ENCODE measurements at regions not wholly inside any gene's neighbourhood (a gene's known extent, or its start where the extent isn't known, plus 50 kb on each side); places are given as distances from the start of the nearest gene placed in this dataset.

GRCh38 chr12:45590646-45591045, 138.9 kb upstream of the ARID2 start:
- no peak for DNase-seq

- DNase-seq = no peak
These were observed 137.9 kb upstream of the ARID2 start for GRCh38 chr12:45591635-45592034.

GRCh38 chr12:45596366-45596765, 133.1 kb upstream of the ARID2 start:
- DNase-seq = no peak

DNA sequence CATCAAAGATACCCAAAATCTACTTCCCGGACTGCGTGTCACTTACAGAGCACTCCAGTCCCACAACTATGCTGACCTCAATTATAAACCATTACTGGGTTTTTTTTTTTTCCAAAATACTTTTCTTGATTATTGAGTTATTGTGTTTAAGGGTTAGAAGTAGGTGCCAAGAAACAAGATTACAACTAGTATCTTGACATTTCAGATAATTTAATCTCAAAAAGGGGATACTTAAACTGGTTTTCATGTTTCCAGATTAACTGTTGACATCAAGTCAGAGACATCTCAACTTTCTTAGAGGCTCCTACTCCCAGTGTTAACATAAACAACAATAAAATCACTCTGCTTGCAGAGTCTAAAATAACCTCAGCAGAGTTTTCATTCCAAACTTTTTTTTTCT, 131.2 kb upstream of the ARID2 start:
- DNase-seq = no peak

- DNase-seq = no peak
These were observed 130.7 kb upstream of the ARID2 start for GRCh38 chr12:45598761-45599160.

- DNase-seq = no peak
These were observed 130.3 kb upstream of the ARID2 start for GRCh38 chr12:45599196-45599595.

DNA sequence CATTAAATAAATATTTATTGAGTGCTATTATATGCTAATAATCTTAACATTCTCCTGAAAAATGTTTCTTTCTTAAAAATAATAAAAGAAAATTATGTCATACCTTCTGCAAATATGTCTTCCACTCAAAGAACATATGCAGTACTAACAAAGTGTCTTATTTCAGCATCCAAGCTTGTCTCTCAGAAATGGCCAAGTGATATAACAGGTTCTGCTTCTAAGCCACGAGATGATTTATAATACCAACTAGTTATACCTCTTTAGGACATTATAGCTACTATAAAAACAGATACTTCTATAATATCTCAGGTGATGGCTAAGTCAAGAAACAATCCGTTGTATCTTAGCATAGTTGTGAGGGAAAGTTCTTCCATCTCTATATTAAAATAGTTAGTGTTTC, 128.1 kb upstream of the ARID2 start:
- no peak for DNase-seq

DNA sequence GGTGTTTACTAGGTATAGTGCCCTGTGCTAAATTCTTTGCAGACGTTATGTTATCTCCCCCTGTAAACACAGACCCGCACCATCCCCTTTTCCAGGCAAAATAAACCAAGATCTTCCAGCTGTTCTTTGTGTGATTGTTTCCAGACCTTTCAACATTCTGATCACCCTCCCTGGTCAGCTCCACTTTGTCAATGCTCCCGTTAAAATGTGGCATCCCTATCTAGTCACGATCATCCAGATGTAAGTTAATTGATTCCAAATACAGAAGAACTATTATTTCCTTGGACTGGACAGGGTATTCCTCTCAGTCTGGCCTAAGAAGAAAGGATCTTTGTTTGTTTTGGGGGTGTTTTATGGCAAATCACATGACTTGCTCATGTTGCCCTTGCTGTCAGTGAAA, 127.6 kb upstream of the ARID2 start:
- no peak for DNase-seq

DNA sequence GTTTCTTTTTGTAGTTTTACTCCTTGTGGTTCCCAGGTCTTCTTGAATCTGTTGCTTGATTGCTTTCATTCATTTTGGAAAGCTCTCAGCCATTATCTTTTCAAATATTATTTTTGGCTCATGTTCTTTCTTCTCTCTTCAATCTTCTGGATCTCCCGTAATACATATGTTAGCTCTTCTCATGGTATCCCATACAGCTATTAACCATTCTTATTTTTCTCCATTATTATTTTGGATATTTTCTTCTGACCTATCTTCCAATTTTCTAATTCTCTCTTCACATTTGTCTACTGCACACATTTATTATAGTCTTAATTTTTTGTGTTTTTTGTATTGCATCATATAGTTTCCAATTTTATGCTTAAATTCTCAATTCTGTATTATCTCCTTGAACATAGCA, 123.9 kb upstream of the ARID2 start:
- no peak for DNase-seq

- no peak for DNase-seq
These were observed 118.4 kb upstream of the ARID2 start for GRCh38 chr12:45611061-45611460.

DNA sequence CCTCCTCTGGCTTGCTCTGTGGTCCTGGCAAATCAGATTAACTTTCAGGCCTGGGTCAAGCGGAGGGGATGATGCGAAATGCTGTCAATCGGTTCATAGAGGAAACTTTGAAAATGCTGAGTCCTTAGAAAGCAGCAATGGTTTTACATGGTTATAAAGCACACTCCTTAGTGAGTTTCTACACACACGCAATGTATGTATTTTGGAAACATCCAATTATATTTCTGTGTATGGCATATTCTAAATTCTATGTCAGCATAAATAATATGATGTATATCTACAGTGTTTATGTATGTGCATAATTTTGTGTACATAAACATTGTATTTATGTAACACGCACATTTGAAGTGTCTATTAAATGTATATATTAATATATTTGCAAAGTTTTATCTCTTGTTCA, 118.0 kb upstream of the ARID2 start:
- no peak for DNase-seq

GRCh38 chr12:45612044-45612794, 117.3 kb upstream of the ARID2 start:
- DNase-seq = no peak

- no peak for DNase-seq
These were observed 116.2 kb upstream of the ARID2 start for GRCh38 chr12:45613296-45613695.

DNA sequence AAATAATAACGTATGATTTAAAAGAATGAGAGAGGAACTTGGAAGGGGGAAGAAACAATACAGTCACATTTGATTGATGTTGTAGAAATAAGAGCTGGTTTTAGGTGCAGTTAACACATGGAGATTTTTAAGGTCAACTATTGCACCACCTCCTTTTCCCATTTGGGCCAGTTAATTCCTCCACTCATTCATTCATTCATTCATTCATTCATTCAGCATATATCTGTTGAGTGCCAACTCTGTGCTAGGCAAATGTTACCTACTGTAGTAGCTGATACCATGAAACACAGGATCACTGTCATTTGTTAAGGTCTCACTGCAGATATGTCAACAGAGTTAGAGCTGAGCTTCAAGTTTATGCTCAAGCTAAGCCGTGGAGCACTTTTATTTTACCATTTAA, 115.7 kb upstream of the ARID2 start:
- no peak for DNase-seq

- DNase-seq = no peak
These were observed 114.2 kb upstream of the ARID2 start for GRCh38 chr12:45615268-45615667.

DNA sequence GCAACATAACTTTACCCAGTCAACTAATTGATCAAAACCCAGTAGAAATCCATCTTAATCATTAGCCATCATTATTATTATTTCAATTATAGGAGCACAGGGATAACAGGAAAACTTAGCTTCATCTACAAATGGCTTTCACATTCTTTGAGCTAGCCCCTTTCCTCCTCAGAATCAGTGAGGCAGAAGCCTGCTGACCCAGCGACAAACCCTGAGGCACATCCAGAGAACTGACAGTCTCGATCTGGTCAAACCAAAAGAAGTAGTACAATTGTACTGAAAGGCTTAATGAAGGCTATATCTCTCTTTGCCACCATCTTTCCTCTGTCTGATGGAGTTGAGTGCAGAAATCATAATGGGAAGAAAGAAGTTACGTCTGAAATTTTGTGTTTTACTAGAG, 109.8 kb upstream of the ARID2 start:
- DNase-seq = no peak

GRCh38 chr12:45621703-45622102, 107.8 kb upstream of the ARID2 start:
- no peak for DNase-seq

GRCh38 chr12:45622210-45622937, 107.1 kb upstream of the ARID2 start:
- no peak for DNase-seq

- no peak for DNase-seq
These were observed 106.3 kb upstream of the ARID2 start for GRCh38 chr12:45623221-45623620.

- DNase-seq = no peak
These were observed 105.6 kb upstream of the ARID2 start for GRCh38 chr12:45623940-45624339.

GRCh38 chr12:45626965-45627364, 102.5 kb upstream of the ARID2 start:
- DNase-seq = no peak

- no peak for DNase-seq
These were observed 102.0 kb upstream of the ARID2 start for GRCh38 chr12:45627407-45628069.

- DNase-seq = no peak
These were observed 100.2 kb upstream of the ARID2 start for GRCh38 chr12:45629292-45629691.

- DNase-seq = no peak
These were observed 95.8 kb upstream of the ARID2 start for GRCh38 chr12:45633733-45634132.
